ENCODE measurements at regions not wholly inside any gene's neighbourhood (a gene's known extent, or its start where the extent isn't known, plus 50 kb on each side); places are given as distances from the start of the nearest gene placed in this dataset.

- ChIA-PET CTCF (no interaction called here), POLR2A (no interaction called here)
Observed at GRCh38 chr4:31043382-31044062, 323.4 kb downstream of the PCDH7 start.

GRCh38 chr4:31045151-31045550, 325.0 kb downstream of the PCDH7 start:
- ChIA-PET CTCF (no interaction called here), POLR2A (no interaction called here)

GRCh38 chr4:31045724-31046318, 325.7 kb downstream of the PCDH7 start:
- CTCF ChIA-PET, result no interaction called here

GRCh38 chr4:31051151-31051550, 331.0 kb downstream of the PCDH7 start:
- ChIA-PET POLR2A (no interaction called here), CTCF (no interaction called here)

More at GRCh38 chr4:31045724-31046318, 325.7 kb downstream of the PCDH7 start:
- POLR2A ChIA-PET, result no interaction called here

- CTCF ChIA-PET, result no interaction called here
- POLR2A ChIA-PET, result no interaction called here
Observed at GRCh38 chr4:31051565-31051964, 331.4 kb downstream of the PCDH7 start.

GRCh38 chr4:31052519-31052918, 332.4 kb downstream of the PCDH7 start:
- CTCF ChIA-PET, result no interaction called here

GRCh38 chr4:31053451-31053850, 333.3 kb downstream of the PCDH7 start:
- CTCF ChIA-PET, result no interaction called here

More at GRCh38 chr4:31052519-31052918, 332.4 kb downstream of the PCDH7 start:
- POLR2A ChIA-PET, result no interaction called here

GRCh38 chr4:31054295-31054694, 334.1 kb downstream of the PCDH7 start:
- ChIA-PET CTCF (no interaction called here), POLR2A (no interaction called here)

More at GRCh38 chr4:31053451-31053850, 333.3 kb downstream of the PCDH7 start:
- POLR2A ChIA-PET, result no interaction called here

- ChIA-PET POLR2A (no interaction called here), CTCF (no interaction called here)
Observed at GRCh38 chr4:31058656-31059055, 338.5 kb downstream of the PCDH7 start.

- ChIA-PET POLR2A (no interaction called here), CTCF (no interaction called here)
Observed at GRCh38 chr4:31059753-31060522, 339.8 kb downstream of the PCDH7 start.

- ChIA-PET POLR2A (no interaction called here), CTCF (no interaction called here)
Observed at GRCh38 chr4:31065086-31065485, 344.9 kb downstream of the PCDH7 start.

GRCh38 chr4:31068257-31069075, 348.3 kb downstream of the PCDH7 start:
- ChIA-PET POLR2A (no interaction called here), CTCF (no interaction called here)

- ChIA-PET POLR2A (no interaction called here), CTCF (no interaction called here)
Observed at GRCh38 chr4:31069151-31069550, 349.0 kb downstream of the PCDH7 start.

- ChIA-PET POLR2A (no interaction called here), CTCF (no interaction called here)
Observed at GRCh38 chr4:31071508-31072486, 351.6 kb downstream of the PCDH7 start.

- ChIA-PET POLR2A (no interaction called here), CTCF (no interaction called here)
Observed at GRCh38 chr4:31075969-31076368, 355.8 kb downstream of the PCDH7 start.

- CTCF ChIA-PET, result interaction anchor here (0.6 kb wide), 1 partner anchor 17 kb away, joined by 3 read pairs; no protein-coding TSS in a partner anchor
- POLR2A ChIA-PET, result no interaction called here
Observed at GRCh38 chr4:31078661-31079060, 358.5 kb downstream of the PCDH7 start.

- POLR2A ChIA-PET, result no interaction called here
- CTCF ChIA-PET, result no interaction called here
Observed at GRCh38 chr4:31080887-31081286, 360.7 kb downstream of the PCDH7 start.

- ChIA-PET CTCF (no interaction called here), POLR2A (no interaction called here)
Observed at GRCh38 chr4:31081366-31081765, 361.2 kb downstream of the PCDH7 start.

GRCh38 chr4:31083456-31083855, 363.3 kb downstream of the PCDH7 start:
- ChIA-PET CTCF (no interaction called here), POLR2A (no interaction called here)

All from activated CD8-positive, alpha-beta memory T cell treated with anti-CD3 and anti-CD28 coated beads for 36 hours (primary cell).